GM21786 (cell line): ENCODE measurements at regions not wholly inside any gene's neighbourhood (a gene's known extent, or its start where the extent isn't known, plus 50 kb on each side); places are given as distances from the start of the nearest gene placed in this dataset.

Experiments used
- ATAC-seq: cut with Tn5 transposase; IDR thresholded peaks from one replicate; pipeline ENCODE4 v1.9.1; 2021; ENCODE audit not compliant: unreplicated experiment

- no peak for ATAC-seq
Measured at GRCh38 chr7:136078630-136079029, 101.5 kb upstream of the MTPN start.

GRCh38 chr7:136076954-136077353 is 99.8 kb upstream of the MTPN start:
- ATAC-seq = no peak

DNA sequence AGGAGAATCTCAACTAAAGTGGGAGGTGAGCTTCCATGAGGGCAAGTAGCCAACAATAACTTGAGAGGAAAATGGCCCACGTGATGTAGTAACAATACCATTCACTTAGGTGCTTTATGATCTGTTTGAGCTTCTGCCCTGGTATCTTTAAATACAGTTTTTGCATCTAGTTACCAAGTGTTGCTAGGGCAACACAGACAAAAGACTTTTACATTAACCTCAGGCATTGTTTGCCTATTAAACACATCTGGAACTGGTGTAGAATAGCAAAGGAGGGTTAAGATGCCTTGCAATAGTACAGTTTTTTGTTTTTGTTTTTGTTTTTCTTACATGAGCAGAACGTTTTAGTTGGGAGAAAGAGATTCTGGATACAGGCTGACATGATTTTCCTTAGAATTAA is 97.7 kb upstream of the MTPN start:
- ATAC-seq = no peak

DNA sequence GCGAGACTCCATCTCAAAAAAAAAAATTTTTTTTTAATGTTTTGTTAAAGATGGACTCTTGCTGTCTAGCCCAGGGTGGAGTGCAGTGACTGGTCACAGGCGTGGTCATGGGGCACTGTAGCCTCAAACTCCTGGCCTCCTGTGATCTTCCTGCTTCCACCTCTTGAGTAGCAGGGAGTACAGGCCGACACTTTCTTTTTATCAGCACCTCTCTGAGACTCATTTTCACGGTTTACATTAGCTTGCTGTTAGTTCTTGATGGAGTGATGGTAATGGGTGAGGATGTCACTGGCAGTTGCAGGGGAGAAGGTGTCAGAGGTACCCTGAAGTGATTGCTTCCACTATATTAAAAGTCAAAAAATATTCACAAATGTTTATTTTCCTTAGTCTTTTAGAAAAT is 95.3 kb upstream of the MTPN start:
- ATAC-seq = no peak

- ATAC-seq = no peak
Measured at GRCh38 chr7:136070736-136071505, 93.8 kb upstream of the MTPN start.

GRCh38 chr7:136069840-136070529 is 92.8 kb upstream of the MTPN start:
- ATAC-seq = no peak

DNA sequence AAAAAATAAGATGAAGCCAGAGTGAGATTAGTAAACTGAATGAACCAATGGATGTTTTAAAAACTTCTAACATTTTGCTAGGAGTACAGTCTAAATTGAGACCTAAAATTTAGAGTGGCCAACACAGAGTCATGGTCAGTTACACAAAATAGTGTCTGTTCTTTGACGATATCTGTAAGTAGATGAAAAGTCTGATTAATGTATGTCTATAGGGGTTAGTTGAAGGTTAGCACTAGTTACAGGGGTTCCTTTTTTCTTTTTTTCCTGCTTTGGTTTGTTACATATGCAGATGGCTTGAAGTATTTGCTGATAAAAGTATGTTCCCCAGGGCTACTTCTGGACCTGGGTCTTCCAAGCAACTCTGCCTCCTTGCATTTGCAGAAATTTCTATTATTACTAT is 90.1 kb upstream of the MTPN start:
- no peak for ATAC-seq

DNA sequence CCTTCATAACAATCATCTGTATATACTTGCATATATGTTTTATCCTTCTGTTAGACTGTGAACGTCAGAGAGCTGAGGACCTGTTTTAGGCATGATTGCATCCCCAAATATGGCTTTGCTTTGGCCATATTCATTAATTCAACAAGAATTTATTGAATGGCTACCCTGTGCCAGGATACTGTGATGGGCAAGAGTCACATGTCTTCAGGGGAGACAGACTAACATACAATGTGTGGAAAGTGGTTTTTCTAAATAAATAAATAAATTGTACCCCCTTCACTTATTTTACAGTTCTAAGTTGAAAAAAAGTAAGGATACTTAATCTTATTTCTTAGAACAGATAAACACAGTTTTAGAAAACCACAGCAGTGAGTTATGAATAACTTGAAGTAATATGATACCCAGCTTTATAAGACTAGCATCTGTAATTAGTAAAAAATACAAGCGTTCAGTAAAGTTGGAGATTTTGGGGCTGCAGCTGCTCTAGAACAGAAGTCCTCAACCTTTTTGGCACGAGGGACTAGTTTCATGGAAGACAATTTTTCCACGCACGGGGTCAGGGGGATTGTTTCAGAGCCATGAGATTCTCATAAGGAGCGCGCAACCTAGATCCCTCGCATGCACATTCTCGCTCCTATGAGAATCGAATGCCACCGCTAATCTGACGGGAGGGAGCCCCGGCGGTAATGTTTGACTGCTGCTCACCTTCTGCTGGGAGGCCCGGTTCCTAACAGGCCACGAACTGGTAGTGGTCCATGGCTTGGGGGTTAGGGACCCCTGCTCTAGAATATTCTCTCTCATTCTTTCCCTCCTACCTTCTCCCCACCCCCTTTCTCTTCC is 89.4 kb upstream of the MTPN start:
- no peak for ATAC-seq

DNA sequence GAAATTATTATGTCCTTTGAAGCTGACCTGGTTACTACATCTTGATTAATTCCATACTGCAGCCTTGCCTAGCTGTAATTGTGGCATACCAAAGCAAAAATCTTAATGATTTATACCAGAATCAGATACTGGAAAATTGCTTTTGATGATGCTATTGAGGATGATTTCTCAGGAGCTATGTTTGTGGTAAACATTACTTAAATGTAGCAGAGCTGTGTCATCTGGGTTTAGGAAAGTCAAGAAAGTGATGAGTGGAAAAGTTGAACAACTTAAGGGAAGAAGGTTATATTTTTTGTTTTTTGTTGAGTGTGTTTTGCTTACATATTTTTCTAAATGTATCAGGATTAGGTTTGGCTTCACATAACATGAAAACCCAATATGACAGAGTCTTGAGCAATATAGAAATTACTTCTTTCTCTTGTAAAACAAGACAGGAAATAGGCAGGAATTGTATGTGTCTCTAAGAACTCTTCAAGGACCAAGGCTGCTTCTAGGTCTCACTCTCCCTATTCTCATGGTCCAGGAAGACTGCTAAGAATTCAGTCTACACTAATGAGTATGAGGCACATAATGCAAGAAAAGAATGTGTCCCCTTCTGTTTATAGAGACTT is 87.6 kb upstream of the MTPN start:
- no peak for ATAC-seq

DNA sequence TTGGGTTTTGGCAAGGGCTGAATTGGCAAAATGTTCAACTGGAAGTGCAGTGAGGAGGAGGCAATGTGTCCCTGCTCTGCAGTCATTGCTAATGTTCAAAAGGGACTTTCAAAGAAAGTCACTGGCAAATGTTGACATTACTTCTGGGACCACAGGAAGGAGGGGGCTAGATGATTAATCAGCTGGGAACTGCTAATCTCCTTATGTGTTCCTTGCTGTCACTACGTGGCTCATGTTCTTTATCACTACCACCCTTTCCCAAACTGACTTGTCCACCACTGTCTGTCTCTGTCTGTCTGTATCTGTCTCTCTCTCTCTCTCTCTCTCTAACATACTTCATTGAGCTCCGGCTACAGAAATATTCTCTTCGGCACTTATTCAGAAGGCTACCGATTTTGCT is 86.9 kb upstream of the MTPN start:
- ATAC-seq = no peak

GRCh38 chr7:136063326-136063666 is 86.1 kb upstream of the MTPN start:
- no peak for ATAC-seq

- ATAC-seq = no peak
Measured at GRCh38 chr7:136062625-136063325, 85.6 kb upstream of the MTPN start.

- ATAC-seq = no peak
Measured at GRCh38 chr7:136061433-136061832, 84.3 kb upstream of the MTPN start.

GRCh38 chr7:136058546-136058945 is 81.4 kb upstream of the MTPN start:
- ATAC-seq = no peak

DNA sequence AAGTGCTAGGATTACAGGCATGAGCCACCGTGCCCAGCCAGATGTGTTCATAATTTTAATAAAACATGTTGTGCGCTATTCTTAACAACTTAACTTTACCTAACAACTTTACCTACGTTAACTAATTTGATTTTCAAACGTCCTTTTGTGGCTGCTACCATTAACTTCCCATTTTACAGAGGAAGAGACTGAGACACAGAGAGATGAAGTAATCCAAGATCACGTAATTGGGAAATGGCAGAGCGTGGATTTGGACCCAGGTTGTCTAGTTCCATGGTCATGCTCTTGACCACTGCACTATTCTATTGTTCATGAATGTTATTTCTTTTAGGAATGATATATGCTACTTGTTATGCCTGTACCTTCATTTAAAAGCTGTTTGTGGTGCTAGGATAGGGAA is 80.3 kb upstream of the MTPN start:
- ATAC-seq = no peak

DNA sequence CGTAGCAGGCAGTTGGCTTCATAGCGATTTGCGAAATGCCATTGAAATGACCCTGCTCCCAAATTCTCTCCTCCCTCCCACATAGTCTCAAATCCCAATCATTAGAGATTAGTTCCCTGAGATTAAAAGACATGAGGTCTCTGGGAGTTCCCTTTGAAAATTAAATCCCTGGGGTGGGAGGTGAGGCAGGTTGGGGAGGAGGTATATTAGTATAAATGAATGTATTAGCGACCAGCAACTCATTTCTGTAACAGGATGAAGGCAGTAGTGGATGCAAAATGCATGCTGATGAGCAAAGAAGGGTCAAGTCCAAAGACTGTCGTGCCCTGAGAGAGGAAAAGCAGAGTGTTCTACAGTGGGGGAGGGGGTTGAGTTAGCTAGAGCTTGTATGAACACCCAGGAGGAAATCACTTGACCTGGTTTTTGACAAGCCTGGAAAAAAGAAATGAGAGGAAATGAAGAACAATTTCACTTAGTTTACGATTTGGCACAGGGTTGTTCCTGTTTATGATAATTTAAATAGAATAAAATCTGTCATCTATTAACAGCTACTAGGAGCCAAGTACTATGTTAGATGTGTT is 79.6 kb upstream of the MTPN start:
- no peak for ATAC-seq

DNA sequence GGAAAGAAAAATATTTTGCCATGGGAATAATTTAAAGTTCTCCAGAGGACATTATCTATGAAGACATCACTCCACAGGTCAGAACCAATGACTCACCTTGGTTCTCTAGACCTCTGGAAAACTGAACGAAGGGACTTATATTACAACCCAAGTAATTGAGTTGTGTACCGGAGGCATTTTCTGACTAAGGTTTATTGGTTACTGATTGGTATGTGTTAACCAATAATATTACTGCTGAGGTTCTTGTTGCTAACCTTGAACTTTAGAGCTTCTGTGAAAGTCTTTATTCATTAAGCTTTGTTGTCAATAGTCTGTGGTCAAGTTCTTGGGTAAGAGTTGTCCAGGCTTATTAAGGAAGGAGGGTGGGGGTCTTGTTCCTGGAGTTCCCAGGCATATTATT is 78.1 kb upstream of the MTPN start:
- no peak for ATAC-seq

DNA sequence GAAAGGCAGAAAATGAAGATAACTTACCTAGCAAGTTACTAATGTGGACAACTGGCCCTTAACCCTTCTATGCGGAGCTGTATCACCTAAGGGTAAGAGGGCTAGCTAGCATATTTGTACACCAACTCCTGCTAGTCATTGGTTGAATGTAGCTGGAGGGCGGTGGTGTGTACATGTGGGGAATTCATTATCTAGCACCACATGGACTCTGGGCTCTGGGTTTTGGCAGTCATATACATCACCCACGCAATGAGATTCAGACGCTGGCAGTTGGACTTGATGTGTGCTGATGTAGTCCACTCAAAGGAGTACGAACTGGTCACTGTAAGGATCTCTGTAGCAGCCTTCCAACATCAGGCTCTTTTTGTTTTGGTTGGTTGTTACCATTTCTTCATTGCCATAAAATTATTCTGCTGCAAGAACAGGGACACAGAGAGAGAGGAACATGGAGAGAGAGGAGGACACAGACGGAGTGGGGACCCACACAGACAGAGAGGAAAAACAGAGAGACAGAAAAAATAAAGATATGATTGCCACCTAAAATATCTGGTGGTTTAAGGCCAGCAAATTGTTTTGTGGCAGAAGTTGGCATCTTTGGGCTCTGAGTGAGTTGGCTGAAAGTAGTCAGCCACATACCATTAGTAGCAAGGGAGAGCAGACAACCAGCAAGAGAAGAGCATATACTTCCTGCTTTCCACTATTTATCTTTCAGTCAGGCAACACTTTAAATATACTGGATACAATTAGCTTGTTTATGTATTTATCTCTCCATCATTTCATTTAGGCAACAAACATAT is 76.7 kb upstream of the MTPN start:
- no peak for ATAC-seq

GRCh38 chr7:136051203-136051928 is 74.2 kb upstream of the MTPN start:
- no peak for ATAC-seq
